HG03045 (cell line): ENCODE measurements at regions not wholly inside any gene's neighbourhood (a gene's known extent, or its start where the extent isn't known, plus 50 kb on each side); places are given as distances from the start of the nearest gene placed in this dataset.

Source experiments
- ATAC-seq: cut with Tn5 transposase; IDR thresholded peaks from one replicate; pipeline ENCODE4 v1.9.1; 2021; ENCODE audit warnings: mild to moderate bottlenecking, moderate library complexity; ENCODE audit not compliant: unreplicated experiment

DNA sequence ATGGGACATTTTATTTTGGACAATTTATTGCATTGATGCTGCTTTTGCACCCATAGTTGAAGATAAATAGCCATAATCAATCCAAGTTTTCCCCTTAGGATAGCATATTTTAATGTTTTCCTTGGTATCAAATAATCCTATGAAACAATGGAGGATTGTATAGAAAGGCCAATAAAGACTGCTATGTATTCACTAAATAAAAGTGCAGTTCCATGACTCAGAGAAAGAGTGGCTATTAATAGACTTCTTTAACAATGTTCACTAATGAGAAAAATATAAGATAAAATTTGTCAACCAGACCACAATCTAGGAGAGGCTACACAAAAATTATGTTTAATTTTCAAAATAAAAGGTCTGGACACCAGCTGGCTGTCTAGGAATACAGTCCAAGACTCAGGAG lies 560.9 kb upstream of the AGTR1 start:
- ATAC-seq: no peak

- no peak for ATAC-seq
Measured at GRCh38 chr3:148146241-148146640, 551.5 kb upstream of the AGTR1 start.

GRCh38 chr3:148146947-148147826 lies 550.5 kb upstream of the AGTR1 start:
- no peak for ATAC-seq

DNA sequence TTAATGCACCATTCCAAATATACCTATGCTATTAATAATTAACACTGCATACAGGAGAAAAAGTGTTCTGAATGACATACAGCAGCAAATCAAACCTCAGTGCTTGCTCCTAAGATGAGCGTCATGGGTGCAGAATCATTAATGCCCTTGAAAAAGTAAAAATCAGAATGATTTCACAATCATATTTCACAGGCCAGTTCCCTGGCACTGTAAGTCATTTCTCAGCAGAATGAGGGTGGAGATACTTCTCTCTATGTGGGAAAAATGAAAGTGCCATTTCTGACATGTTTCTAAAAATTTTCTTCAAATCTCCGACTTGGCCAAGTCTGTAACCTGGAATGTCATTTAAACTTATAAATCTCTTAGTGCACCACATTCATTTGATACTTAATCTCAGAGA lies 549.8 kb upstream of the AGTR1 start:
- no peak for ATAC-seq

DNA sequence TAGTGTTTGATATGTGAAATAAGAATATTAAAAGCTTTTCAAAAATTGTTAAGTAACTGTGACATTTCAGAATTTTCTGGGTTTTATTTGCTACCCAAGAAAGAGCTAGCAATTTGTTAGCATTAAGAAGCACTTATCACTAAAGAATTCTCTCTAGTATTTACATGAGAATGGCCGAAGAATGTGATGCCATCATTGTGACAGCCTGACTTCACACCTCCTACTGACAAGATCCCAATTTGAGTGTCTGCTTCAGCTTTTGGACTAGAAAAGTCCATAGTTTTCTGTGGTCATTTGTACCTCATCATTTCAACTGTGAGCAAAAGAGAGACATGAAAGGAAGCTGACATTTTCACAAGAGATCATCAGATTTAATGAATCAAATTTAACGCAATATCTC lies 548.1 kb upstream of the AGTR1 start:
- no peak for ATAC-seq

- no peak for ATAC-seq
Measured at GRCh38 chr3:148150141-148150540, 547.6 kb upstream of the AGTR1 start.

- no peak for ATAC-seq
Measured at GRCh38 chr3:148158210-148158609, 539.5 kb upstream of the AGTR1 start.

DNA sequence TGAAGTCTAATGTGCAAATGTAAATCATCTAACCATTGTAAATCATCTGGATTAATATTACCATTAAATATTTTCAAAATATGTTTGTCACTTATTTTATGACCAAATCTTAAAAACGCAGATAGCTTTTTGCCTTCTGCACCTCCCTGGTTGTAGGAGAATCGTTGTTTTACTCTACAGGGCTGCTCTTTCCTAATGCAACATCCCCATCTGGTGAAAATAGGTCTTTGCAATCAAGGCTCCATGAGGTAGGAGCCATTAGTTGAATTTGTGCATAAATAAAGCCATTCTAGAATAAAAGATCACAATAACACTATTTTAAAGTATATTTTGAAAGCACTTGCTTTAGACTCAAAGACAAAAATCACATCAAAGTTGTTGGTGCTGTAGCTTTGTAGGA lies 535.6 kb upstream of the AGTR1 start:
- no peak for ATAC-seq

- no peak for ATAC-seq
Measured at GRCh38 chr3:148168347-148168746, 529.4 kb upstream of the AGTR1 start.

DNA sequence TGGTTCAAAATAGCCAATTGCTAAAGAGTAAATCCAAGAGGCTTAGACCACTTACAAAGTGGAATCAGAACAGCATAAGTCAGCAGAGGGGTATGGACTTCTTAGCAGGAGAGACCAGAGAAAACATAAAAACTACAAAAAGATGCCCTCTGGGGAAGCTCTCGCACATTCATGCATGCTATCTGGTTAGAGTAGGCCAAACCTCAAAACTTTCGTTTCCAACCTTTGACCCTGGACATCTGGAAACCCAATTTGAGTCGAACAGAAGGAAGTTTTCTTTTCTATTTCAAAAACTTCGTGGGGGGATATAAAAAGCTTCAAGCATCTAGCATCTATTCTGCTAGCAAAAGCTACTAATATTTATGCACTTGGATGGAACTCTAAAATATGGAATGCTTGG lies 523.9 kb upstream of the AGTR1 start:
- ATAC-seq: no peak

- no peak for ATAC-seq
Measured at GRCh38 chr3:148175214-148175613, 522.5 kb upstream of the AGTR1 start.

GRCh38 chr3:148178503-148178902 lies 519.2 kb upstream of the AGTR1 start:
- ATAC-seq: no peak

- no peak for ATAC-seq
Measured at GRCh38 chr3:148184798-148185197, 512.9 kb upstream of the AGTR1 start.

- no peak for ATAC-seq
Measured at GRCh38 chr3:148186881-148187280, 510.8 kb upstream of the AGTR1 start.

- ATAC-seq: no peak
Measured at GRCh38 chr3:148187296-148187695, 510.4 kb upstream of the AGTR1 start.

DNA sequence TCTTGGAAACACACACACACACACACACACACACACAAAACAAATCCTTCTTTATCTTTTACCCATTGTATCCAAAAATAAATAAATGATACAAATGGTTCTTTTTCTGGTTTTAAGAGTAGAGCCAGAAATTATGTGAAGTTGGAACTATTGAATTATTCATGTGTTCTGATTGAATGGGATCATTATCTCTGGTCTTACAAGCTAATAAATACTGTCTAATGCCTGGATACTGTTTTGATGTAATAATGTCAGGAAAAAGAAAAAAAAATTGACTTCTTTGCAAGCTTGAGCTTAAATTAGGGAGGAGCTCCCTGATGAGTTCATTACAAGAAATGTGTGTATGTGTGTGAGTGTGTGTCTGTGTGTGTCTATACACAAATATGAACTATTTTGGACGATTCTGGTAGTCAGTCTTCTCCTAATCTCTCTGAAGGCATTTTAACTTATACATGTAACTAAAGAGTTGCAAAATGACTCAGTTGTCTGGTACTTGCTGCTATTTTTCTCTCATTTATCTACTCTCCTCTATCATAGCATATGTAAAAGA lies 507.2 kb upstream of the AGTR1 start:
- ATAC-seq: no peak

GRCh38 chr3:148191966-148192365 lies 505.7 kb upstream of the AGTR1 start:
- ATAC-seq: no peak

GRCh38 chr3:148197061-148197460 lies 500.6 kb upstream of the AGTR1 start:
- no peak for ATAC-seq

GRCh38 chr3:148202386-148202785 lies 495.3 kb upstream of the AGTR1 start:
- no peak for ATAC-seq

DNA sequence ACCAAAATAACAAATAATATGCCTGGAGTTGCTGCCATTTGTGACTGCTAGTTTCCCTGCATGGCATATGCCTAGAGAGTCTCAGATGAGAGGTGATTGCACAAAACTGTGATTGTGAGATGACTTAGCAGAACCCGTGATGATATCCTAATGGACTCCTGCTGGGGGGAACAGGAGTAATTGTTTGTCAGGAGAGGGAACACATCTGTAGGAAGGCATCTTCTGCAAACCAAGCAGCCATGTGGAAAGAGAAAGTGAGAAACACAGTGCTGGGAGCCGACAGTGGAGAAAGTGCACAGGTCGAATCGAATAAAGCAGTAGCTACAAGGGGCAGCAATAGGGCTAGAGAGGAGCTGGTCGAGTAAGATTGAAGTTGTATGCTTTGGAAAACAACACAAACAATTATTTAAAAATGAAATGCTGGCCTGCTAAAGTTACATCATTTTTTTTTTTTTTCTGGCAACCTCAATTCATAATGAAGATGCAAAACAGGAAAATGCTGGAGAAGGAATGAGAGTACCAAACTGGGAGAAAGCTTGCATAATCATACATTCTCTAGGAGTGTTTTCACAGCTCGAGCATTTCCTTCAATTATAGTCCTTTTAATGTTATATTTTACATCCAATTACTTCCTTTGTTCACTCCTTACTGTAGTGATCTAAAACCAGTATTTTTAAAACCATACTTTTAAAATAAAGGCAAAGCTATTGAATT lies 494.2 kb upstream of the AGTR1 start:
- ATAC-seq: no peak

GRCh38 chr3:148204131-148204530 lies 493.6 kb upstream of the AGTR1 start:
- no peak for ATAC-seq

- no peak for ATAC-seq
Measured at GRCh38 chr3:148205977-148206376, 491.7 kb upstream of the AGTR1 start.
